GM18498 (cell line): ENCODE measurements at regions not wholly inside any gene's neighbourhood (a gene's known extent, or its start where the extent isn't known, plus 50 kb on each side); places are given as distances from the start of the nearest gene placed in this dataset.

Experiments
- ATAC-seq: cut with Tn5 transposase; IDR thresholded peaks from one replicate; pipeline ENCODE4 v1.9.1; 2021; ENCODE audit warnings: mild to moderate bottlenecking, moderate library complexity; ENCODE audit not compliant: unreplicated experiment

DNA sequence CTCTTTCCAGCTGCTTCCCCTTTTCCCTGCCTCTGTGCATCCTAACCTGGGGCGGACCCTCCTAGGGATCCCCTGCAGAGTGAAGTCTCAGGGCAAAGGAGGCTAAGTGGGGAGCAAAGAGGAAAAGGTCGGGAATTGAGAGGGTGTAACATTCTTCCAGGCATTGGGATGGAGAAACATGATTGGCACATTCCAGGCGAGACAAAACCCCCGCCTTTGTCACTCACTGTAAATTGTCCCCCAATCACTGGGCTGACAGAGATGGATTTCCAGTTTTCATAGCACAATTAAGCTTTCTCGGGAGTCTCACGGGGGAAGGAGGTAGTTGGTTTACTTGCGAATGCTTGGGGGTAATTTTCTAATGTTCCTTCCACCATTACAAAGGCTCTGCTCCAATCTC lies 74.9 kb downstream of the MIAT start:
- ATAC-seq = no peak

DNA sequence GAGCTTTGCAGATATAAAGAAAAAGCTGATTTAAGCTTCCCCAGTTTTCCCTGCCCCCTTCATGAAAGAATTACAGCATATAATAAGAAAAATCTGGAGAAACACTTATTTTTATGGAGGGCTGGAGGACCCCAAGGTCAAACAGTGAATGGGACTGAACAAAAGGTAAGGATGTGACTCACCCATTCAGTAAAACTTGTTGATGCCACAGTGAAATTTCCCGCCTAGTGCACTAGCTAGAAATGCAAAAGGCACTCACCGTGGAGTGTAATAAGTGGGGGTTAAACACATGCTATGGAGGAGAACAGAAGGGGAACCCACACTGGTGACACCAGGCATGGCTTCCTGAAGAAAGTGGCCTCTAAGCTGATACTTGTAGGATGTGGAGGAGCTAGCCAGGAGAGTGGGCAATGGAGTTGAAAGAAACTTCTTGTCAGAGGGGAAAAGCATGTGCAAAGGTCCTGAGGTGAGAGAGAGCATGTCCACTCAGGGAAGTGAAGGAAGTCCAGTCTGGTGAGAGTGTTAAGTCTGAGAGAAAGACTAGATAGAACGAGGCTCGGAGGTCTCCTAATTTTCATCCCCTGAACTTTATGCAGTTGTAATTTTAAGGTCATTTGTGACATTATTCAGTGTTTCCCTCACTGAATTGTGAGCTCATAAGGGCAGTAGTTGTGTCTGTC lies 77.1 kb downstream of the MIAT start:
- no peak for ATAC-seq

GRCh38 chr22:26735019-26735409 lies 77.6 kb downstream of the MIAT start:
- no peak for ATAC-seq

- ATAC-seq = no peak
Measured at GRCh38 chr22:26737262-26737661, 79.9 kb downstream of the MIAT start.

GRCh38 chr22:26740253-26740652 lies 82.9 kb downstream of the MIAT start:
- no peak for ATAC-seq

- no peak for ATAC-seq
Measured at GRCh38 chr22:26743149-26743548, 85.8 kb downstream of the MIAT start.

DNA sequence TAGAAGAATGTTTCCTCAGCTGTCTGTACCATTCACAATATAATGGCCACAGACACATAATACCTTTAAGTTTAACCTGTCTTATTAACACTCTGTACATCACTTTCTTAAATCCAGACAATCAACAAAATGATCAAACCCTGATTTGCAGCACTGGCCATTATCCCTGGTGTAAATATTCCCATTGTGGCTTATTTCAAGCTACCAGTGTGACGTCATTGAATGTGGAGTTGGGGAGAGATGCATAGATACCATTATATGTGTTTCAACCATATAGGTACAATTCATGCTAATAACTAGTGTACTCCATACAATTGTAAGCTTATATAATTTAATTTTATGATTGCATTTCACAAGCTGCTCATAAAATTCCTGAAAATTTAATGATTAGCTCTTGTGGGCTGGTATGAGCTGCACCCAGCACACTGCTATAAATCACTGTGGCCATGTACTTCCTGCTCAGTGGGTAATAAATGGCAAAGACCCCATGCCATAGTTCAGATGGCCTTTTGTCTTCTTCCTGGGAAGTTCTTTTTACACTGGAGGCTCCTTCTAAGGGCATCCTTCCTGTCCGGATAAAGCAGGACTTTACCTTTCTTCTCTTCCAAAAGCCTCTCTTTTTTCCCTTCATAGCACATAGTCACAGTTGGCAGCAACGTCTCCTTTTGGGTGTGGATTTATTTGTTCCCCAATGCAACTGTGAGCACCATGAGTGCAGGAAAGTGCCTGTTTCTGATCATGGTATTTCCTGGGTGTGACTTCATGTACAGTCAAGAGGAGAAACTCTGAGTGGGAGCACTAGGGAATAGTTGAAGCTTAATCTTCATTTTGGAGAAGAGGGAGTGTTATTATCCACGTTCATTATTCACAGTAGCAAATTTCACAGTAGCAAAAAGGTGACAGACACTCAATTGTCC lies 87.8 kb downstream of the MIAT start:
- no peak for ATAC-seq

DNA sequence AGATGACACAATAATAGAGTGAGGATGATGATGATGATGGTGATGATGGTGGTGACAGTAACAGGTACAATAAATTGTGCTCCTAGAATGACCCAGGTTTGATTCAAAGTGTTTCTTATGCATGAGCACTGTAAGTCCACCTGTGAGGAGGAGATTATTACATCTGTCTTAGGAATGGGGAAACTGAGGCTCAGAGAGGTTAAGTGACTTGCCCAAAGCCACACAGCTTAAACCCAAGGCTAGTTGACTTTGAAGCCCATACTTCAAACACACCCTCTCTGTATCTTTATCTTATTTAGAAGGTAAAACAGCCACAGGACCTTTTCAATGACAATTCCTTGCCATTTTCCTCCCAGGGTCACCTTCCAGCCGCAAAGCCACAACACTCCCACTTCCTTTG lies 88.9 kb downstream of the MIAT start:
- no peak for ATAC-seq

DNA sequence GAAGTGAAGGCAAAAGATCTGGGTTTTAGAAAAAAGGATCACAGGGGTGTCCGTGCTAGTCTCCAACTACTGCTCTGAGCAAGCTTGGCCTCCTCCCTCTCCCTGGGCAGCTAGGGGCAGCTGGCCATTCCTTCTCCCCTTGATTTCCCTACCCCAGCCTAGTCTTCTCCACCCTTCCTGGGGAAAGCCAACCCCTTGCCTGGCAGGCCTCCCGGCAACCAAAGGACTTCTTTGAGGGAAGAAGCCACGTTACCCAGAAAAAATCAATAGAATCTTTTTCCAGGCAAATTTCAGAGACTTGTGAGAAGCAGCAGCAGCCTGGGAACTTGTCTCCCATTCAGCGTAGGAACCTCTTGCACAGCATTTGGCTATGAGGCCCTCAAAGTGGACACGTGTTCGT lies 91.5 kb downstream of the MIAT start:
- ATAC-seq = no peak

GRCh38 chr22:26751217-26751616 lies 93.8 kb downstream of the MIAT start:
- ATAC-seq = no peak

DNA sequence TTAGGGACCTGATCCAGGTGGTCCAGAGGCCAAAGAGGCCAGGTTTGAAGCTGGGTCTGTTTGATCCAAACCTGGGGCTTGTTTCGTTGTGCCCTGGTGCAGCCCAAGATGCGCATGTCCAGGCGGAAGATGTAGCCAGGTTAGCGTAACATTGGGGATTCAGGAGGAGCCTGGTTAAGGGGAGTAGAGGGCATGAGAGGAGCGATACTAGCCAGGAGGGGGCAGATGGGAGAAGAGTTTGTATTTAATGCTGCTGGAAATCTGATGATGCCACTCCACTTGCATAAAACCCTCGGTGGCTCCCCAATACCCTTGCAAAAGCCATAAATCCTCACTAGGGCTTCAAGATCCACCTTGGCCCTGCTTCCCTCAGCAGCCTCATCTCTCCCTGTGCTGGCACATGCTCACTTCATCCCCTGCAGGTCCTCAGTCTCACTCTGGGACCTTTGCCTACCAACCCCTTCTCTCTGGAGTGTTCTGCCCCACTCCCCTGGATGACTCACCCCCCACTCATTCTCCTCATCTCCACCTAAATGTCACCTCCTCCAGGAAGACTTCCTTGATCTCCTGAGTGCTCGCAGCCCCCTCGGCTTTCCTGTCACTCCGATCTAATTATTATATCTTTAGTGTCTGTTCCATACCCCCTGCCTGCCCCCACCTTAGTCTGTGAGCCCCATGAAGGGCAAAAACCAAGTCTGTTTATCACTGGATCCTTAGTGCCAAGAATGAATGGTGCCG lies 95.9 kb downstream of the MIAT start:
- no peak for ATAC-seq

- ATAC-seq = no peak
Measured at GRCh38 chr22:26756675-26757293, 99.4 kb downstream of the MIAT start.

DNA sequence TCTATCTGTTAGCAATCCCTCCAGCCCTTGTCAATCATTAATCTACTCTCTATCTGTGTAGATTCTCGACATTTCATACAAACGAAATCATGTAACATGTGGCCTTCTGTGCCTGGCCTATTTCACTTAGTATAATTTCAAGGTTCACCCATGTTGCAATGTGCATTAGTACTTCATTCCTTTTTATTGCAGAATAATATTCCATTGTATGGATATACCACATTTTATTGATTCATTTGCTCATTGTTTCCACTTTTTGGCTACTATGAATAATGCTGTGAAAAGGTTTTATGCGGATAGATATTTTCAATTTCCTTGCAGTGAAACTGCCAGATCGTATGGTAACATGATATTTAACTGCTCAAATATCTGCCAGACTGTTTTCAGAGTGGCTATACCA lies 100.1 kb downstream of the MIAT start:
- ATAC-seq = no peak

- ATAC-seq = no peak
Measured at GRCh38 chr22:26762503-26763472, 105.4 kb downstream of the MIAT start.

GRCh38 chr22:26763633-26764361 lies 106.4 kb downstream of the MIAT start:
- no peak for ATAC-seq

GRCh38 chr22:26766510-26767350 lies 109.3 kb downstream of the MIAT start:
- ATAC-seq = no peak

- no peak for ATAC-seq
Measured at GRCh38 chr22:26767351-26768155, 110.2 kb downstream of the MIAT start.

- ATAC-seq = no peak
Measured at GRCh38 chr22:26768156-26768515, 110.7 kb downstream of the MIAT start.
